NAMALWA (cell line): ENCODE measurements at regions not wholly inside any gene's neighbourhood (a gene's known extent, or its start where the extent isn't known, plus 50 kb on each side); places are given as distances from the start of the nearest gene placed in this dataset.
"Not testable (repeated sequence)": the region's sequence is repeated elsewhere in the genome, so short reads cannot be mapped to it uniquely, and the experiment has no call there.

Experiments
- DNase-seq: peaks from one replicate; pipeline ENCODE4 v3.0.0-alpha.2; 2015; ENCODE audit warnings: low spot score

GRCh38 chr1:212495766-212496494, 63.2 kb downstream of the NENF start:
- no peak for DNase-seq

DNA sequence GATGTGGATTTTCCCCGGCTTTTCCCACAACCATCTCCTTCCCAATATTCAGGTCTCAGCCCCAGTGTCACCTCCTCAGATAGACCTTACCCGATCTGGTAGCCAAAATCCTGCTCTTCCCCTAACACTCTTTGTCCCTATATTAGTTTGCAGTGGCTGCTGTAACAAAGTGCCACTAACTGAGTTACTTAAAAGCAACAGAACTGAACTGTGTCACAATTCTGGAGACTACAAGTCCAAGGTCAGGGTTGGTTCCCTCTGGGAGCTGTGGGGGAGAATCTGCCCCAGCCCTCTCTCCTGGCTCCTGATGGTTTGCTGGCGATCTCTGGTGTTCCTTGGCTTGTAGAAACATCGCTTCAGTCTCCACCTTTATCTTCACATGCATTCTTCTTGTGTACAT, 64.0 kb downstream of the NENF start:
- no peak for DNase-seq

GRCh38 chr1:212497553-212497952, 64.8 kb downstream of the NENF start:
- no peak for DNase-seq

DNA sequence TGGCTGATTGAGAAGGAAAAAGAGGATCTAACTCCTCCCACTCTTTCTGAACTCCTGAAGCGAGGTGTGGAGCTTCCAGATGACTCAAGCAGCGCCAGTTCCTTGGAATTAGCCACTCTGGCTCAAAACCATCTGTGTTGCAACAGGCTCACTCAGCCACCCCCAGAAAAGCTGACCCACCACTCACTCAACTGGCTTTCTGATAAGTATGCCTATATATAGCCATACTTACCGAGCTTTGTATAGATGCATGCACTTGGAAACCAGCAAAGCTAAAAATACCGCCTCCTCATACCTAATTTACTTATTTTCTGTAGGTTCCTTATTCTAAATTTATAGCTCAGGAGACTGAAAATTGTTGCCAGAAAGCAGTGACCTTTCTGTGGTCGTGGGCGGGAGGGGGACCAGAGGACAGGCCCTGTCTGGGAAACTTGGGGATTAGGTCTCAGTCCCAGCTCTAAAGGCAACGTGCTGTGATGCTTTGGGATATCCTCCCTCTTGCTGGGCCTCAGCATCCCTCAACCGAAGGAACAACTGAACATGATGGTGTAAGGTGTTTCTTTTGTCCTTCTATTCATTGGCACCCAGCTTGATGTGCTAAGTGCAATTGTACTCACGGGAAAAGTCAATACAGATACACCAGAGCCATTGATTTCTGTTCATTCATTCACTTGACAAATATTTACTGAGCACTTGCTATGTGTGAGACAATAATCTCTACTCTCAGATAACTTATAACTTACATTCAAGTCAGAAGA, 65.7 kb downstream of the NENF start:
- DNase-seq, result no peak

GRCh38 chr1:212500351-212500750, 67.6 kb downstream of the NENF start:
- DNase-seq, result no peak

DNA sequence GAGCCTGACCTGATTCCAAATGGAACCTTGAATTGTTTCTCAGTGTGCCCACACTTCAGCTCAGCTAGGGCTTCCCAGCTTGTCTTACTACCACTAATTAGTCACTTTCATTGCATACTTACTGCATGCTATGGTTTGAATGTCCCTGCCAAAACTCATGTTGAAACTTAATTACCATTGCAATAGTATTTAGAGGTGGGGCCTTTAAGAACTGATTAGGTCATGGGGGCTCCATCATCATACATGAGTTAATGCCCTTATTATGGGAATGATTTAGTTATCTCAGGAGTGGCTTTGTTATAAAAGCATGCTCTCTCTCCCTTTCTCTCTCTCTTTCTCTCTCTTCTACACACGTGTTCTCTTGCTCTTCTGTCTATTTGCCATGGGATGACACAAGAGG, 68.3 kb downstream of the NENF start:
- no peak for DNase-seq

DNA sequence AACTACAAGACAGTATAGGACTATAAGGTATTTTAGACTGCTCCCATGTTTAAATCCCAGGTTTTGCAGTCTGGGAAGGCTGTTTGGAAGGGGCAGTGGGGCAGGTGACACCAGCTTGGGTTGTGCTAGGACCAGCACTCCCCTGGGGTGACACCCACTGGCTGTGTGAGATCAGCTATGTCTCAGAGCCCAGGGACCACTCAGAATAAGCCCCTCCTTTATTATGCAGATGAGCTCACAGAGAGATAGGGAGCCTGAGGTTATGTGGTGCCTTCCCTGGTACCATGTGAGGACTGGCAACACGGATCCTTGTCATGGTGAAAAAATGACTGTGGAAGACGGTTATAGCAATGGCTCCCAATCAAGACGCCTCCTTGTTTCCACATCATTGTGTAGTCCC, 71.0 kb downstream of the NENF start:
- DNase-seq, result no peak

DNA sequence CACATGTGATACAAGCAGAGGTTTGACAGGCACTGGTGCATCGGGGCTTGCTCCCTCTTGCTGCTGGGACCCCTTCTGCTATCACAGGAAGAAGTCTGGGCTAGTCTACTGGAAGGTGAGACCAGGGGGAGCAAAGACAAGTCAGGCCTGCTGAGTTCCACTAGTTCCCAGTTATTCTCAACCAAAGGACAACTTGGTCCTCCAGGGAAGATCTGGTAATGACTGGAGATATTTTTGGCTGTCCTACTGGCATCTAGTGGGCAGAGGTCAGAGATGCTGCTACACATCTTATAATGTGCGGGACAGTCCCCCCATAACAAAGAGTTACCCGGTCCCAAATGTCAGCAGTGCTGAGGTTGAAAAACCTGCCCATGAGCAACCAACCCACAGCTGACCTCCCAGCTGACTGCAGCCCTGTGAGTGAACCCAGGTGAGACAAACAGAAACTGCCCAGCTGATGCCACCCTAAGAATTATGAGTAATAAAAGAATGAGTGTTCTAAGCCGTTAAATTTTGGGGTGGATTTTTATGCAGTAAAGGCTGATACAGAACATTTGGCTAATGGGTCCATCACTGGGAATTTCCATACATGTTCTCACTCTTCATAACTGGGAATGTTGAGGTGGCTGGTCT, 71.6 kb downstream of the NENF start:
- no peak for DNase-seq

GRCh38 chr1:212506666-212507065, 73.9 kb downstream of the NENF start:
- DNase-seq, result no peak

DNA sequence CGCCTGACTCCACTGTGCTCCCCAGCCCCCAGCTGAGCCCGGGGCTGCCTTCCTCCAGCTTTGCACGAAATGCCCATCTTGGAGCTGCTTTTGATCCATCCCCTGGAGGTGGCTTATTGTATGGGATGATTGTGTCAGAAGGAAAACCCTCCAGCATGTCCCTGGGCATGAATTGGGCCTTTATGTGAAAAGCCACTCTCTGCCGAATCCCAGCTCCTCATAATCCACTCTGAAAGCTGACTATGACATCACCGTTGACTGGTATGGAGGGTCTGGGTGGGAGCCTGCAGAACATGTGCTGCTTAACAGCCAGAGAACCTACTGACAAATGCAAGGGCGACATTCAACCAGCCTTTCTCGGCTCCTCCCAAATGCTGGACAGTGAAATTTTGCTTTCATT, 74.6 kb downstream of the NENF start:
- DNase-seq, result no peak

- no peak for DNase-seq
These were observed 80.3 kb downstream of the NENF start for GRCh38 chr1:212512816-212513559.

DNA sequence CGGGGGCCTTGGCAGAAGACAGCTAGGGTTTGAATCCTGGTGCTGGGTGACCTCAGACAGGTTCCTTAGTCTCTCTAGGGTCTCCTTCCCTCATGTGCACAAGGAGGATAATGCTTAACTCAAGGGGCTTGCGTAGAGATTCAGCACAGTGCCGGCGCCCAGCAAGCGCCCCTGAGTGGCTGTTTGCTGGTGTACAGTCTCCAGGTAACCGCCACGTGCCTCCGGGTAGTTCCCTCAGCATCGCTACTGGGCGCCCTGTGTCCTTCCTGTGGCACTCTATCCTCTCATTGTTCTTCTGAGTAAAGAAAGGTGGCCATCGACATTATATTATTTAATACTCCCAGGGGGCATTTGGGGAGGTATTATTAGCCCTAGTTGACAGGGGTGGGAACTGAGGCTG, 80.9 kb downstream of the NENF start:
- no peak for DNase-seq

DNA sequence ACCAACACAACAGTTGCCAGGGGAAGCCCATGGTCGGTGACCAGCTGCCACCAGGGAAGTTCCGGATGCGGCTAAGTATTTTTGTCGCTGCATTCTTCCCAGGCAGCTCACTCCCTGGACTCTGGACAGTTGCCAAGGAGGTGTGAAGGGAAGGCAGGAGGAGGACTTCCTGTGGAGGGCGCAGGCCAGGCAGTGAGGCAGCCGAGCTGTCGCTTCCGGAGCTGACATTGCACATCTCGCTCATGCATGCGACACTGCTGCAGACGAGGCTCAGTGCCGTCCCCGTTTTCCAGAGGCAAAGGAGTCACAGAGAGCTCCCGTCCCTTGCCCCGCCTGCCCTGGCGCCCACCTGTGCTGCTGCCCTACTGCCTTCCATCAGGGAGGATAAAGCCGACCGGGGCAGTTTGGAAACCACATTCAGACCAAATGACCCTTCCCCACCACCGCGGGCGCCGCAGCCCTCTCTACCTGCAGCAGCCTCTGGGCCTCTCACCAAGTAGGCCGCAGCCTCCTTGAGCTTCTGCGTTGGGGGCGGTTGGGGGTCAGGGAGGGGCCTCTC, 81.4 kb downstream of the NENF start:
- no peak for DNase-seq

GRCh38 chr1:212514782-212515181, 82.1 kb downstream of the NENF start:
- DNase-seq, result no peak

- no peak for DNase-seq
These were observed 82.6 kb downstream of the NENF start for GRCh38 chr1:212515329-212515760.

GRCh38 chr1:212516012-212516411, 83.3 kb downstream of the NENF start:
- DNase-seq, result not testable (repeated sequence)

- no peak for DNase-seq
These were observed 85.7 kb downstream of the NENF start for GRCh38 chr1:212518188-212519054.

GRCh38 chr1:212519131-212519530, 86.4 kb downstream of the NENF start:
- DNase-seq, result no peak

DNA sequence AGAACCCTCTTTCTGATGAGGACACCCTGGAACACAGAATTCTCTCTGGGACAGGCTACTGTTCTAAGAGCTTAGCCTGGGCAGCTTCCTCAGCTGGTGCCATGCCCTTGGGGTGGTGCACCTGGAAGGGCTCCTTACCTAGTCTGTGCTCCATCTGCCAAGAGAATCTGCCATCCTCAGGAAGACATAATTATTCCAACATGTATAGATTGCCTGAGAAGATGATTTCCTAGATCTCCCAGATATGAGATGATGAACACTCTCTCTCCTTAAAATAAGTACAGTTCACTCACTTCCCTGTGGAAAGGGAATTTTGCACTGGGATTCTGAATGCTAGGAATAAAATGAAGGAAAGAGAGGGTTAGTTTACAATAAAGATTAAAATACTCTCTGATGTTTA, 87.6 kb downstream of the NENF start:
- no peak for DNase-seq

DNA sequence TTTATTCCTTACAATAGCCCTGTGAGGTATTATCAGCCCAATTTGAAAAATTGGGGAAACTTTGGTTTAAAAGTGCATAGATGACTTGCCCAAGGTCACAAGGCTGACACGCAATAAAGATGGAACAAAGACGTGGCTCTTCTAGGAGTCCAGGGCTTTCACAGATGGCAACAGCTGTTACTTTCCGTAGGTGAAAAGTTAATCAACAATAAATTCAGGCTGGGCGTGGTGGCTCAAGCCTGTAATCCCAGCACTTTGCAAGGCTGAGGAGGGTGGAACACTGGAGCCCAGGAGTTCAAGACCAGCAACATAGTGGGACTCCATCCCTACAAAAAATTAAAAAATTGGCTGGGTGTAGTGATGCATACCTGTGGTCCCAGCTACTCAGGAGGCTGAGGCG, 87.8 kb upstream of the ATF3 start:
- DNase-seq, result no peak

DNA sequence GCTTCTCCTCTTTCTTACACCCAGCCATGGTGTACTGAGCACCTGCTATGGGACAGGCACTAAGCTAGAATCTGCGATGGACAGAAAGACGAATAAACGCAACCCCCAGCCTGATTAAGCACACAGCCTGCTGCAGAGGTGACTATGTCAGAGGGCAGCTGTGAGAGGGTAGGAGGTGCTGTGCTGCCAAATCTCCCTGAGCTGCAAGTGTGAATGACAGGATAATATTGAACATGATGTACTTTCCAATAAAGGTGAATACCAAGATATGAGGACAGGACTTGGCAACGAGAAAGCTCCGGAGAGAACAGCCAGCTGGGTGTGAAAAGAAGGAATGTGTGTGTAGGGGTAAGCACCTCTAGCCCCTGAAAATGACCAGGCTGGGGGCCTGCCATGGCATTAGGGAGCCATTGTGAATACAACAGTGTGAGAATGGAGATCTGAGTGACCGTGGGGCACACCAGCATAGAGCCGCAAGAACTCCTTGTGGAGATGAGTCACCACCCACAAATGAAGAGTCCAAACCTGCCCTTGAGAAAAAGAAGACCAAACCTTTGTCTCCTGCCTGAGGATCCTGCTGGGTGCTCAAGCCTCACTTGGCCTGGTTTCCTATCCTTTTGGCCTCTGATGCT, 83.0 kb upstream of the ATF3 start:
- DNase-seq, result no peak
